ENCODE measurements at regions not wholly inside any gene's neighbourhood (a gene's known extent, or its start where the extent isn't known, plus 50 kb on each side); places are given as distances from the start of the nearest gene placed in this dataset.

GRCh38 chr7:115113131-115113530 is 191.2 kb downstream of the MDFIC start:
- POLR2A ChIA-PET = no interaction called here
- Mint-ChIP-seq H3K36me3 (no peaks in the 10 kb centered on the region), H3K27me3 (peaks cover 0 to 5% (median 0%) of the 10 kb centered on the region in 5 donors), H3K4me1 (no peaks in the 10 kb centered on the region), H3K4me3 (no peak overlapping the region), H3K27ac (no peak overlapping the region), H3K9me3 (peaks cover 0 to 4% (median 0%) of the 10 kb centered on the region in 9 donors)
- DNase-seq (no peak), ATAC-seq (no peak)

- POLR2A ChIA-PET = no interaction called here
- H3K27ac Mint-ChIP-seq = no peak overlapping the region
- no peaks in the 10 kb centered on the region for H3K4me1 Mint-ChIP-seq
- DNase-seq = no peak
- H3K9me3 Mint-ChIP-seq = peaks cover 0 to 4% (median 0%) of the 10 kb centered on the region in 9 donors
- no peak for ATAC-seq
- H3K36me3 Mint-ChIP-seq = no peaks in the 10 kb centered on the region
- H3K4me3 Mint-ChIP-seq = no peak overlapping the region
- H3K27me3 Mint-ChIP-seq = peaks cover 0 to 2% (median 0%) of the 10 kb centered on the region in 5 donors
Measured at GRCh38 chr7:115110523-115110922, 188.6 kb downstream of the MDFIC start.

- Mint-ChIP-seq H3K4me1 (no peaks in the 10 kb centered on the region), H3K27ac (no peak overlapping the region), H3K27me3 (no peaks in the 10 kb centered on the region), H3K36me3 (no peaks in the 10 kb centered on the region), H3K9me3 (no peaks in the 10 kb centered on the region), H3K4me3 (no peak overlapping the region)
- DNase-seq (no peak), ATAC-seq (no peak)
- POLR2A ChIA-PET = no interaction called here
Measured at GRCh38 chr7:115106316-115106715, 184.4 kb downstream of the MDFIC start.

DNA sequence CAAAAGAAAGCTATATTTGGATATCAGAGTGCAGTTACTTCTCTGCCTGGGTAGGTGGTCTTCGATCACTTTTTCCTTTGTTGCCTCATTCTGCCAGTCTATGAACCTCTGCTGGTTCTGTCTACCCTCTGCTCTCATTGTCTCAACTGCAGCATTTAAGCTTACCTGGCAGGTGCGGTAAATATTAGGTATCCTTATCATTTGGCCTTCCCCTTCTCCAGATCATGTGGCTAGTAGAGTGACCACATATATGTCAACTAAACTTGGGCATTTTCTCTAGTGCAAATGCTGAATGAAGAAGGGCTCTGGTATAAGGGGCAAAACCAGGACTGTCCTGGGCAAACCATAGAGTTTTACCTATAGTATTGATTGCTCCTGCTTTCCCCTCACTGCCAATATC is 180.8 kb downstream of the MDFIC start:
- POLR2A ChIA-PET = no interaction called here
- no peak for DNase-seq
- Mint-ChIP-seq H3K27ac (no peak overlapping the region), H3K4me1 (no peaks in the 10 kb centered on the region), H3K36me3 (no peaks in the 10 kb centered on the region), H3K4me3 (no peak overlapping the region), H3K27me3 (no peaks in the 10 kb centered on the region), H3K9me3 (no peaks in the 10 kb centered on the region)
- ATAC-seq = no peak

GRCh38 chr7:115101199-115101598 is 179.3 kb downstream of the MDFIC start:
- Mint-ChIP-seq H3K4me1 (no peaks in the 10 kb centered on the region), H3K27ac (no peak overlapping the region), H3K27me3 (no peaks in the 10 kb centered on the region), H3K9me3 (no peaks in the 10 kb centered on the region), H3K36me3 (no peaks in the 10 kb centered on the region), H3K4me3 (no peak overlapping the region)
- ATAC-seq (no peak), DNase-seq (no peak)
- POLR2A ChIA-PET = no interaction called here

GRCh38 chr7:115099906-115100305 is 178.0 kb downstream of the MDFIC start:
- DNase-seq = no peak
- POLR2A ChIA-PET = no interaction called here
- Mint-ChIP-seq H3K4me1 (no peaks in the 10 kb centered on the region), H3K36me3 (no peaks in the 10 kb centered on the region), H3K27me3 (no peaks in the 10 kb centered on the region), H3K9me3 (no peaks in the 10 kb centered on the region), H3K4me3 (no peak overlapping the region), H3K27ac (no peak overlapping the region)
- no peak for ATAC-seq

DNA sequence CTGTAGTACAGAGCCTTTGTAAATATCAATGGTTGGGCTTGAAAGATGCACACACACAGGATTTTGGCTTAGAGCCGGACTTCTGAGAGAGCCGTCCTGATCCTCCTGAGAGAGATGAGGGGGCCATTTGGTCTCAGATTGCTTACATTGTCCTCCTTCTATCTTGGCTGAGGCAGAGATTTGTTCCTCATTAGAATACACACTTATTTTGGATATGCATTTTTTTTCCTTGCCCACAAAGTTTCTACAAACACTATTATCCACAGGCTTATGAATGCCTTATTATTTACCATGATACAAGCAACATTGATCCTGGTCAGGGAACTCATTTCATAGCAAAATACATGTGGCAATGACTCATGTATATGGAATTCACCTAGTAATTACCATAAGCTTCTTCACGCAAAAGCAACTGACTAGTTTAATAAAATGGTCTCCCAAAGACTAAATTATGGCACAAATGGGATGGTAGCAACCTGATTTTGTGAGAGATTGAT is 175.3 kb downstream of the MDFIC start:
- Mint-ChIP-seq H3K9me3 (no peaks in the 10 kb centered on the region), H3K4me1 (no peaks in the 10 kb centered on the region), H3K27me3 (peaks cover 0 to 9% (median 3%) of the 10 kb centered on the region in 5 donors), H3K4me3 (no peak overlapping the region), H3K36me3 (peaks cover 0 to 4% (median 0%) of the 10 kb centered on the region in 3 donors), H3K27ac (no peak overlapping the region)
- POLR2A ChIA-PET = no interaction called here
- DNase-seq (no peak), ATAC-seq (no peak)

DNA sequence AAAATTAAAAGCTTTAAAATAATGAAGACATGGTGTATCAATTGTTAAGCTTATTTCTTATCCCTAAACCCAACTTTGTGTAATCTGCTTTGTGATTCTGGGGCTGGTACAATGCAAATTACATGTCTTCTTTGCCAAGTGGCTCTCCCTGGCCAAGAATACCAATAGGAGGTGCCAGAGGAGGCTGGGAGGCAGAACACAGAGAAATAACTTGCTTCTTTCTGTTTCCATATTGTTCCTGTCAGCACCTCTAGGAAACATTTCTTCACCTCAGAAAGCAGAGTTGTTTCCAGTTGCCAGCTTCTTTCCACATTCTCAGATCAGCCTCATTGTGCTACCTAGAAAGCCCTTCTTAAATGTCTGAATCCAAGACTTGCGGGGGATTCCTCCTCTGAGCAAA is 174.4 kb downstream of the MDFIC start:
- ATAC-seq = no peak

DNA sequence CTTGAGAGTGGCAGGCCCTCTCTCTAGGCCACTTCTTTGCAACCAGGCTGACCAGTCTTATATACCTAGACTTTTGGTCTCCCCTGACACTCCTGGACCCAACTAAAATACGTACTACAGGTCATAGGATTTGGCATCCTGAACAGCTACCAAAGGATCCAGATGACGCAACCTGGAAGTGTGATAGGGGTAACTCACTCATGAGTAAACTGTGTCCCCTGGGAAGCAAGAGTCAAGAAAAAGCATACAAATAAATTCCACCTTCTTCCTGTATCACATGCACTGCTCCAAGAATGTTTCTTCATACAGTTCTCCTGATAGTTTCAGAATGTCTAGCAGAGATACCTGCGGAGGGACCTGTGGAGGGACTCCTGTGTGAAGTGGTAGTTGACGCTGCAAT is 172.3 kb downstream of the MDFIC start:
- no peak for ATAC-seq
- Mint-ChIP-seq H3K4me1 (no peaks in the 10 kb centered on the region), H3K27me3 (peaks cover 0 to 9% (median 3%) of the 10 kb centered on the region in 5 donors), H3K9me3 (no peaks in the 10 kb centered on the region), H3K27ac (no peak overlapping the region), H3K36me3 (peaks cover 0 to 4% (median 0%) of the 10 kb centered on the region in 3 donors), H3K4me3 (no peak overlapping the region)
- DNase-seq = no peak
- POLR2A ChIA-PET = no interaction called here

More for the DNA sequence above, 174.4 kb downstream of the MDFIC start:
- Mint-ChIP-seq H3K36me3 (peaks cover 0 to 4% (median 0%) of the 10 kb centered on the region in 3 donors), H3K4me3 (no peak overlapping the region), H3K4me1 (no peaks in the 10 kb centered on the region), H3K27ac (no peak overlapping the region), H3K9me3 (no peaks in the 10 kb centered on the region), H3K27me3 (peaks cover 0 to 9% (median 3%) of the 10 kb centered on the region in 5 donors)
- POLR2A ChIA-PET = no interaction called here
- no peak for DNase-seq

GRCh38 chr7:115088893-115089292 is 167.0 kb downstream of the MDFIC start:
- ATAC-seq = no peak
- Mint-ChIP-seq H3K36me3 (peaks cover 0 to 2% (median 0%) of the 10 kb centered on the region in 3 donors), H3K4me3 (no peak overlapping the region), H3K27ac (no peak overlapping the region), H3K9me3 (peaks cover 0 to 1% (median 0%) of the 10 kb centered on the region in 9 donors), H3K27me3 (peaks cover 0 to 3% (median 2%) of the 10 kb centered on the region in 5 donors), H3K4me1 (no peaks in the 10 kb centered on the region)
- DNase-seq = no peak
- POLR2A ChIA-PET = no interaction called here

DNA sequence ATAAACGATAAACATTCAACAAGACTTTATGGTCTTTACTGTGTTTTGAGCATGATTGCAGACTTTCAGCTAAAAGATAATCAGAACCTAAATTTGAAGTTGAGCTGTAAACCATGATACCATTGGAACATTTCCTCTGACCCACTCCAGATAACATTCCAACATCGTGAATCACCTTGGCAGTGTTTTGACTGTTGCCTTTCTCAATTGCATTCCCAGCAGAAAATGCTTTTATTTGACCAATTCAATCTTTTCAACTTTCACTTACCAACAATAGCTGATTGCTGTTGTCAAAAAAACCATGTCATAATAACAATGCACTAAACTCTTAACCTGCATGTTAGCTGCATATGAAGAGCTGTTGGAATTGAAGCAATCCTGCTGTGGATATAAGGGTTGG is 165.5 kb downstream of the MDFIC start:
- DNase-seq = no peak
- Mint-ChIP-seq H3K36me3 (no peaks in the 10 kb centered on the region), H3K27me3 (peaks cover 0 to 2% (median 0%) of the 10 kb centered on the region in 5 donors), H3K4me1 (no peaks in the 10 kb centered on the region), H3K4me3 (no peak overlapping the region), H3K9me3 (peaks cover 0 to 3% (median 0%) of the 10 kb centered on the region in 9 donors), H3K27ac (peak overlapping the region in 1 of 10 donors; percentile 15)
- no peak for ATAC-seq
- POLR2A ChIA-PET = no interaction called here

GRCh38 chr7:115086146-115086841 is 164.4 kb downstream of the MDFIC start:
- ATAC-seq = no peak
- no peaks in the 10 kb centered on the region for H3K4me1 Mint-ChIP-seq
- H3K27ac Mint-ChIP-seq = no peak overlapping the region
- peaks cover 0 to 2% (median 0%) of the 10 kb centered on the region in 5 donors for H3K27me3 Mint-ChIP-seq
- no peak overlapping the region for H3K4me3 Mint-ChIP-seq
- POLR2A ChIA-PET = no interaction called here
- DNase-seq = no peak
- peaks cover 0 to 3% (median 0%) of the 10 kb centered on the region in 9 donors for H3K9me3 Mint-ChIP-seq
- H3K36me3 Mint-ChIP-seq = no peaks in the 10 kb centered on the region

GRCh38 chr7:115085421-115085820 is 163.5 kb downstream of the MDFIC start:
- H3K36me3 Mint-ChIP-seq = no peaks in the 10 kb centered on the region

DNA sequence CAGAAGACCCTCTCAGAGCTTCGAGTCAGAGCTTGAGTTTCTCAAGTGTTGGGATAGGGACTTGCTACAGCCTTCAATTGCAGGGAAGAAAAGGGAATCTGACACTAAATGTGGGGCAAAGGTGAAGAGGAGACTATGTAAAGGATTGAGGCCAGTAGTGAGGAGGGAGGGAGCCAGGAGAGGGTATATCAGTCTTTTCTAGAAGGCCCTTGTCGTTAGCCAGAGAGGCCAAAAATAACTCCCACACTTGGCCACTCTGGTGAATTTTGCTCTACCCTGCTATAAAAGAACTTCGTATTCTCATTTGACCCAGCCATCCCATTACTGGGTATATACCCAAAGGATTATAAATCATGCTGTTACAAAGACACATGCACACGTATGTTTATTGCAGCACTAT is 162.0 kb downstream of the MDFIC start:
- H3K27me3 Mint-ChIP-seq = peaks cover 0 to 2% (median 0%) of the 10 kb centered on the region in 5 donors
- no peaks in the 10 kb centered on the region for H3K36me3 Mint-ChIP-seq
- H3K27ac Mint-ChIP-seq = peak overlapping the region in 1 of 10 donors; percentile 71
- POLR2A ChIA-PET = no interaction called here
- DNase-seq (no peak), ATAC-seq (no peak)
- peaks cover 0 to 3% (median 0%) of the 10 kb centered on the region in 9 donors for H3K9me3 Mint-ChIP-seq
- no peaks in the 10 kb centered on the region for H3K4me1 Mint-ChIP-seq
- no peak overlapping the region for H3K4me3 Mint-ChIP-seq

More at GRCh38 chr7:115085421-115085820, 163.5 kb downstream of the MDFIC start:
- no peak for ATAC-seq
- Mint-ChIP-seq H3K27me3 (peaks cover 0 to 2% (median 0%) of the 10 kb centered on the region in 5 donors), H3K27ac (no peak overlapping the region), H3K4me1 (no peaks in the 10 kb centered on the region), H3K9me3 (peaks cover 0 to 3% (median 0%) of the 10 kb centered on the region in 9 donors), H3K4me3 (no peak overlapping the region)
- POLR2A ChIA-PET = no interaction called here
- no peak for DNase-seq

All from naive thymus-derived CD8-positive, alpha-beta T cell (primary cell).